Liver (tissue), 8 donors: ENCODE measurements at regions not wholly inside any gene's neighbourhood (a gene's known extent, or its start where the extent isn't known, plus 50 kb on each side); places are given as distances from the start of the nearest gene placed in this dataset.

Experiments used
- DNase-seq: peaks from one replicate; pipeline ENCODE4 v3.0.0-alpha.2; 2017; ENCODE audit warnings: low spot score
- H3K27ac ChIP-seq, 2 donors: one replicate each; pipeline ENCODE4 v1.7.0; 2013; ENCODE audit warnings: inconsistent platforms in 2 of 2, low read length in 2 of 2, control low read depth in 1 of 2, low read depth in 1 of 2, mild to moderate bottlenecking in 1 of 2
- H3K27me3 ChIP-seq, 4 donors: one replicate each; pipeline versions ENCODE4 v1.6.1 to v1.7.0; 2013; ENCODE audit warnings: low read length in 3 of 4, inconsistent platforms in 1 of 4, mild to moderate bottlenecking in 1 of 4, moderate library complexity in 1 of 4; ENCODE audit not compliant: control insufficient read depth in 4 of 4, insufficient read depth in 4 of 4
- H3K36me3 ChIP-seq, 4 donors: one replicate each; pipeline versions ENCODE4 v1.6.1 to v1.7.0; 2013; ENCODE audit warnings: low read length in 3 of 4, mild to moderate bottlenecking in 3 of 4, low read depth in 1 of 4, moderate library complexity in 1 of 4; ENCODE audit not compliant: control insufficient read depth in 4 of 4, insufficient read depth in 3 of 4
- H3K4me1 ChIP-seq, 4 donors: one replicate each; pipeline versions ENCODE4 v1.6.1 to v1.7.0; 2013; ENCODE audit warnings: low read length in 3 of 4, mild to moderate bottlenecking in 3 of 4, moderate library complexity in 1 of 4; ENCODE audit not compliant: control insufficient read depth in 4 of 4, insufficient read depth in 4 of 4
- H3K4me3 ChIP-seq, 3 donors: one replicate each; pipeline versions ENCODE4 v1.6.1 to v1.7.0; 2013; ENCODE audit warnings: low read length in 3 of 3, control low read depth in 1 of 3, low read depth in 1 of 3, mild to moderate bottlenecking in 1 of 3
- H3K9ac ChIP-seq, 2 donors: one replicate each; pipeline ENCODE4 v1.7.0; 2013; ENCODE audit warnings: low read length in 2 of 2, mild to moderate bottlenecking in 2 of 2, moderate library complexity in 2 of 2, control low read depth in 1 of 2, low read depth in 1 of 2
- H3K9me3 ChIP-seq, 4 donors: one replicate each; pipeline versions ENCODE4 v1.6.1 to v1.7.0; 2013; ENCODE audit warnings: low read length in 3 of 4; ENCODE audit not compliant: control insufficient read depth in 4 of 4
- ATF3 ChIP-seq: IDR thresholded peaks from 2 replicates; pipeline ENCODE4 v1.6.1; 2016; ENCODE audit warnings: antibody characterized with exemption
- CTCF ChIP-seq: fragments of 150-350 bp; IDR thresholded peaks from 2 replicates; pipeline ENCODE4 v1.5.1; 2017; ENCODE audit warnings: improper control_type of control experiment, low read depth, low read length; ENCODE audit not compliant: missing input control
- EGR1 ChIP-seq, 2 donors: IDR thresholded peaks; 2 replicates each; pipeline ENCODE4 v1.6.1; 2016 to 2018; ENCODE audit warnings: antibody characterized with exemption in 2 of 2, low read depth in 2 of 2
- FOXA1 ChIP-seq: IDR thresholded peaks from 2 replicates; pipeline ENCODE4 v1.6.1; 2016; ENCODE audit warnings: antibody characterized with exemption
- FOXA2 ChIP-seq: IDR thresholded peaks from 2 replicates; pipeline ENCODE4 v1.6.1; 2016; ENCODE audit warnings: antibody characterized with exemption
- GABPA ChIP-seq, 2 donors: IDR thresholded peaks in 1 of 2; conservative IDR thresholded peaks in 1 of 2; 2 replicates each; pipeline ENCODE4 v1.6.1; 2016; ENCODE audit warnings: antibody characterized with exemption in 2 of 2, mild to moderate bottlenecking in 1 of 2, moderate library complexity in 1 of 2
- HNF4A ChIP-seq, 2 donors: conservative IDR thresholded peaks; 2 replicates each; pipeline ENCODE4 v1.6.1; 2016; ENCODE audit warnings: antibody characterized with exemption in 2 of 2, mild to moderate bottlenecking in 2 of 2
- HNF4G ChIP-seq: IDR thresholded peaks from 2 replicates; pipeline ENCODE4 v1.6.1; 2016; ENCODE audit warnings: antibody characterized with exemption
- JUND ChIP-seq, 2 donors: IDR thresholded peaks; 2 replicates each; pipeline ENCODE4 v1.6.1; 2016; ENCODE audit warnings: antibody characterized with exemption in 2 of 2
- MAX ChIP-seq: IDR thresholded peaks from 2 replicates; pipeline ENCODE4 v1.6.1; 2016; ENCODE audit warnings: antibody characterized with exemption
- RAD21 ChIP-seq, 2 donors: IDR thresholded peaks; 2 replicates each; pipeline ENCODE4 v1.6.1; 2016; ENCODE audit warnings: antibody characterized with exemption in 2 of 2, mild to moderate bottlenecking in 2 of 2
- REST ChIP-seq: IDR thresholded peaks from 2 replicates; pipeline ENCODE4 v1.6.1; 2016; ENCODE audit warnings: antibody characterized with exemption, mild to moderate bottlenecking
- RXRA ChIP-seq, 2 donors: IDR thresholded peaks; 2 replicates each; pipeline ENCODE4 v1.6.1; 2017 to 2018; ENCODE audit warnings: antibody characterized with exemption in 2 of 2, mild to moderate bottlenecking in 1 of 2
- SP1 ChIP-seq: IDR thresholded peaks from 2 replicates; pipeline ENCODE4 v1.6.1; 2018; ENCODE audit warnings: antibody characterized with exemption, mild to moderate bottlenecking
- TAF1 ChIP-seq: conservative IDR thresholded peaks from 2 replicates; pipeline ENCODE4 v1.6.1; 2016; ENCODE audit warnings: antibody characterized with exemption, mild to moderate bottlenecking
- ZBTB33 ChIP-seq: IDR thresholded peaks from 2 replicates; pipeline ENCODE4 v1.6.1; 2016; ENCODE audit warnings: antibody characterized with exemption
- WGBS: extraction: QIAGEN DNeasy Blood & Tissue Kit; methylation state at CpG from one replicate; pipeline ENCODE4 v1.1.7; 2013; 5-methylcytosine and 5-hydroxymethylcytosine counted together
- donor health status: healthy.
- donor health status: healthy.
- donor health status: healthy.
- donor health status: healthy.
- donor health status: healthy.

GRCh38 chr20:60486315-60486714, 528.1 kb downstream of the CDH26 start:
- Histone ChIP-seq H3K4me3 (no peak overlapping the region), H3K9me3 (no peaks in the 10 kb centered on the region), H3K27ac (no peak overlapping the region), H3K27me3 (peaks cover 0 to 2% (median 0%) of the 10 kb centered on the region in 4 donors), H3K36me3 (no peaks in the 10 kb centered on the region), H3K4me1 (no peaks in the 10 kb centered on the region), H3K9ac (no peak overlapping the region)
- TF ChIP-seq EGR1 (IDR thresholded peaks at IDR 0.05; ENCODE audit: low read depth in 2 of 2) = no peak
- no peak for TF ChIP-seq GABPA (IDR thresholded peaks at IDR 0.05 in 1 of 2, conservative IDR thresholded peaks at IDR 0.05 in 1 of 2)
- TF ChIP-seq RXRA (IDR thresholded peaks at IDR 0.05) = no peak
- no peak for TF ChIP-seq TAF1
- no peak for TF ChIP-seq SP1
- TF ChIP-seq HNF4G = no peak
- no peak for TF ChIP-seq FOXA1
- 69% methylated on average over 10 of the region's 10 CpGs for WGBS
- no peak for DNase-seq

- no peak for DNase-seq
- no peak overlapping the region for H3K27ac ChIP-seq
- H3K36me3 ChIP-seq = no peaks in the 10 kb centered on the region
- no peaks in the 10 kb centered on the region for H3K9me3 ChIP-seq
- H3K27me3 ChIP-seq = no peaks in the 10 kb centered on the region
- no peak overlapping the region for H3K9ac ChIP-seq
- no peak for TF ChIP-seq CTCF
- no peak for TF ChIP-seq ATF3
- TF ChIP-seq ZBTB33 = no peak
- no peak for TF ChIP-seq RXRA (IDR thresholded peaks at IDR 0.05)
- no peak for TF ChIP-seq SP1
- TF ChIP-seq REST = no peak
- no peak for TF ChIP-seq MAX
- no peak for TF ChIP-seq FOXA1
- no peak for TF ChIP-seq GABPA (IDR thresholded peaks at IDR 0.05 in 1 of 2, conservative IDR thresholded peaks at IDR 0.05 in 1 of 2)
- TF ChIP-seq FOXA2 = no peak
- no peak for TF ChIP-seq HNF4A (conservative IDR thresholded peaks at IDR 0.05)
- no peak for TF ChIP-seq JUND (IDR thresholded peaks at IDR 0.05)
- TF ChIP-seq RAD21 (IDR thresholded peaks at IDR 0.05) = no peak
- no peak overlapping the region for H3K4me3 ChIP-seq
- H3K4me1 ChIP-seq = no peaks in the 10 kb centered on the region
- 87% methylated on average over 8 of the region's 8 CpGs for WGBS
Observed at GRCh38 chr20:60486937-60487336, 528.7 kb downstream of the CDH26 start.
